Activated B cell treated with CpG ODN at 0.5 μM for 24 hours (primary cell): ENCODE measurements at regions not wholly inside any gene's neighbourhood (a gene's known extent, or its start where the extent isn't known, plus 50 kb on each side); places are given as distances from the start of the nearest gene placed in this dataset.

ENCODE experiments used
- ATAC-seq: fragments of 200-7000 bp; cut with Tn5 transposase; one replicate; pipeline ENCODE4 v1.10.0; 2021; ENCODE audit warnings: low read depth, mild to moderate bottlenecking, moderate library complexity
- CTCF ChIA-PET: fragments of 350-600 bp; sonication (Branson Sonifier 250); formaldehyde crosslinking; loops from one replicate; lab custom pipeline; 2021; ENCODE audit warnings: antibody characterized with exemption; lab: Charles Lee
- POLR2A ChIA-PET: fragments of 350-600 bp; sonication (Branson Sonifier 250); formaldehyde crosslinking; loops from one replicate; lab custom pipeline; 2021; ENCODE audit warnings: antibody characterized with exemption; lab: Charles Lee
- DNase-seq: peaks from one replicate; pipeline ENCODE4 v3.0.0; 2022
- H3K27ac Mint-ChIP-seq: one replicate; pipeline ENCODE4 v1.8.0; 2020; ENCODE audit warnings: mixed read lengths
- H3K27me3 Mint-ChIP-seq: one replicate; pipeline ENCODE4 v1.8.0; 2021; ENCODE audit warnings: mixed read lengths
- H3K36me3 Mint-ChIP-seq: one replicate; pipeline ENCODE4 v1.8.0; 2021; ENCODE audit warnings: low read depth, mixed read lengths
- H3K4me1 Mint-ChIP-seq: one replicate; pipeline ENCODE4 v1.8.0; 2021; ENCODE audit warnings: mixed read lengths
- H3K4me3 Mint-ChIP-seq: one replicate; pipeline ENCODE4 v1.8.0; 2020; ENCODE audit warnings: mild to moderate bottlenecking, mixed read lengths
- H3K9me3 Mint-ChIP-seq: one replicate; pipeline ENCODE4 v1.8.0; 2020; ENCODE audit warnings: mixed read lengths
- CTCF ChIP-seq: fragments of 200-600 bp; IDR thresholded peaks from one replicate; pipeline ENCODE4 v1.8.0; 2022; ENCODE audit warnings: antibody characterized with exemption, mild to moderate bottlenecking
- intact Hi-C: fragments of 100-400 bp; cut with micrococcal nuclease; formaldehyde crosslinking; loops from one replicate; pipeline ENCODE4 v1.15.1; 2024

DNA sequence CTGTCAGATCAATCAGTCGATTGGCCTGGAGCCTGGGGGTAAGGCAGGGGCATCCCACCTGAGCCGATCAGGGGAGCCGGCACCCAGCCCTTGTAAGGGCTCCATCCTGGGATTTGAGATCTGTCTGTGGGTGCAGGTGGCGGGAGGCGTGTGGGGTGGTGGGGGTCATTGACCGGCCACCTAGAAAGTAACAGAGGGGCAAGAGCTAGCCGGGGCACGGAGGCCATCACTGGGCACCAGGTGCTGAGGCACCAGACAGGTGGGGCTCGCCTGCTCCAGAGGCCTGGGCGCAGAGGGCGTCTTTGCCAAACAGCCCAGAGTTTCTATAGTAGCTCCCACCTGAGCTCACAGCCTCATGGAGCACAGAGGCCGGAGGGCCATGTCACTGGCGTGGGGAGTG, 55.5 kb upstream of the ADGRA1 start:
- no peak for DNase-seq
- Mint-ChIP-seq H3K27me3 (no peaks in the 10 kb centered on the region), H3K36me3 (no peaks in the 10 kb centered on the region), H3K9me3 (no peaks in the 10 kb centered on the region), H3K4me3 (no peak overlapping the region), H3K4me1 (no peaks in the 10 kb centered on the region), H3K27ac (no peak overlapping the region)
- ChIA-PET CTCF (no interaction called here), POLR2A (no interaction called here)
- no peak for ATAC-seq
- intact Hi-C loops = no loop called here
- no peak for TF ChIP-seq CTCF

GRCh38 chr10:133031541-133032125, 56.1 kb upstream of the ADGRA1 start:
- DNase-seq (no peak), ATAC-seq (no peak)
- no peaks in the 10 kb centered on the region for H3K4me1 Mint-ChIP-seq
- H3K27ac Mint-ChIP-seq = no peak overlapping the region
- ChIA-PET CTCF (no interaction called here), POLR2A (no interaction called here)
- TF ChIP-seq CTCF = no peak
- intact Hi-C loops = no loop called here
- H3K9me3 Mint-ChIP-seq = no peaks in the 10 kb centered on the region
- no peak overlapping the region for H3K4me3 Mint-ChIP-seq
- no peaks in the 10 kb centered on the region for H3K27me3 Mint-ChIP-seq
- H3K36me3 Mint-ChIP-seq = no peaks in the 10 kb centered on the region

DNA sequence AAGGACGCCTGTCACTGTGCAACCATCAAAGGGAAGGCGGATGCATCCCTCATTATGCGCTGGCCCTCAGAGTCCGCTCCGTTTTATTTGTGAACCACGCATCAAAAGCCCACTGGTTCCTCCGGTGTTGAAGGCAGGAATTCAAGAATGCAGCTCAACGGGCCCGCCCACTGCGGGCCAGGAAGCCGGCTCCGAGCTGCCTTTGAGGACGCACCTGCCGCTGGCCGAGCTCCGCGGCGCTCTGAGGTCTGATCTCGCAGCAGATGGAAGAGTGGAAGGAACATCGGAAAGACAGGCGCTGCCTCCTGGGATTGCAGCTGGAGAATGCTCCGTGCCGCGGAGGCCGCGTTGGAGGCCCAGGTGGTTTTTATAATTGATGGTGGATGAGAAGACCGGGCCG, 56.9 kb upstream of the ADGRA1 start:
- H3K27me3 Mint-ChIP-seq = no peaks in the 10 kb centered on the region
- POLR2A ChIA-PET = no interaction called here
- CTCF ChIA-PET = no interaction called here
- H3K9me3 Mint-ChIP-seq = no peaks in the 10 kb centered on the region
- DNase-seq (no peak), ATAC-seq (no peak)
- TF ChIP-seq CTCF = no peak
- no peak overlapping the region for H3K4me3 Mint-ChIP-seq
- H3K36me3 Mint-ChIP-seq = no peaks in the 10 kb centered on the region
- intact Hi-C loops = no loop called here
- H3K4me1 Mint-ChIP-seq = no peaks in the 10 kb centered on the region
- no peak overlapping the region for H3K27ac Mint-ChIP-seq

- intact Hi-C loops = no loop called here
- ChIA-PET POLR2A (no interaction called here), CTCF (no interaction called here)
- ATAC-seq (no peak), DNase-seq (no peak)
- no peak overlapping the region for H3K4me3 Mint-ChIP-seq
- H3K36me3 Mint-ChIP-seq = no peaks in the 10 kb centered on the region
- no peak overlapping the region for H3K27ac Mint-ChIP-seq
- H3K27me3 Mint-ChIP-seq = peaks cover 5% of the 10 kb centered on the region
- no peaks in the 10 kb centered on the region for H3K4me1 Mint-ChIP-seq
- TF ChIP-seq CTCF = no peak
- no peaks in the 10 kb centered on the region for H3K9me3 Mint-ChIP-seq
These were observed 57.6 kb upstream of the ADGRA1 start for GRCh38 chr10:133030126-133030525.

- intact Hi-C loops = no loop called here
- ATAC-seq (no peak), DNase-seq (no peak)
- no peak overlapping the region for H3K4me3 Mint-ChIP-seq
- ChIA-PET POLR2A (interaction anchor here (0.6 kb wide), 1 partner anchor 48 kb away, joined by 11 read pairs; no protein-coding TSS in a partner anchor), CTCF (no interaction called here)
- H3K27ac Mint-ChIP-seq = no peak overlapping the region
- H3K36me3 Mint-ChIP-seq = no peaks in the 10 kb centered on the region
- peaks cover 5% of the 10 kb centered on the region for H3K27me3 Mint-ChIP-seq
- no peaks in the 10 kb centered on the region for H3K9me3 Mint-ChIP-seq
- H3K4me1 Mint-ChIP-seq = no peaks in the 10 kb centered on the region
- no peak for TF ChIP-seq CTCF
These were observed 58.8 kb upstream of the ADGRA1 start for GRCh38 chr10:133028956-133029355.
